DOHH2 (cell line): ENCODE measurements at regions not wholly inside any gene's neighbourhood (a gene's known extent, or its start where the extent isn't known, plus 50 kb on each side); places are given as distances from the start of the nearest gene placed in this dataset.
A peak's percentile ranks its signal among the peaks of the same experiment; 100 is the strongest.

Source experiments
- H3F3A ChIP-seq: fragments of 200-600 bp; sonication (generic), shearing (Covaris generic); 2 replicates; pipeline ENCODE4 v1.6.0; 2016; ENCODE audit warnings: antibody characterized with exemption, mild to moderate bottlenecking; ENCODE audit not compliant: control insufficient read depth, insufficient read depth
- H3K27ac ChIP-seq: fragments of 200-600 bp; sonication (generic); 2 replicates; pipeline ENCODE4 v1.5.1; 2014; ENCODE audit warnings: low read depth, mild to moderate bottlenecking, low read length, moderate library complexity
- H3K27me3 ChIP-seq: fragments of 200-600 bp; sonication (generic); 2 replicates; pipeline ENCODE4 v1.6.1; 2014; ENCODE audit warnings: mild to moderate bottlenecking, low read length, mixed read lengths; ENCODE audit not compliant: control insufficient read depth
- H3K36me3 ChIP-seq: fragments of 200-600 bp; sonication (generic); 2 replicates; pipeline ENCODE4 v1.6.1; 2014; ENCODE audit warnings: mild to moderate bottlenecking, low read length, moderate library complexity, mixed read lengths; ENCODE audit not compliant: control insufficient read depth
- H3K4me1 ChIP-seq: fragments of 200-600 bp; sonication (generic); 2 replicates; pipeline ENCODE4 v1.6.1; 2014; ENCODE audit warnings: mild to moderate bottlenecking, low read length, mixed read lengths; ENCODE audit not compliant: control insufficient read depth
- H3K4me2 ChIP-seq: fragments of 200-600 bp; sonication (generic); 2 replicates; pipeline ENCODE4 v1.6.0; 2014; ENCODE audit warnings: mild to moderate bottlenecking, low read length, moderate library complexity
- H3K4me3 ChIP-seq: fragments of 200-600 bp; sonication (generic); 2 replicates; pipeline ENCODE4 v1.5.1; 2014; ENCODE audit warnings: mild to moderate bottlenecking, low read length, mixed read lengths
- H3K79me2 ChIP-seq: fragments of 200-600 bp; sonication (generic); 2 replicates; pipeline ENCODE4 v1.6.1; 2014; ENCODE audit warnings: mild to moderate bottlenecking, low read length, mixed read lengths; ENCODE audit not compliant: control insufficient read depth
- H3K9me2 ChIP-seq: fragments of 200-600 bp; sonication (generic); replicated peaks from 2 replicates; pipeline ENCODE4 v1.6.1; 2014; ENCODE audit warnings: mild to moderate bottlenecking, low read length, mixed read lengths; ENCODE audit not compliant: control insufficient read depth
- H3K9me3 ChIP-seq: fragments of 200-600 bp; sonication (generic); 2 replicates; pipeline ENCODE4 v1.6.1; 2014; ENCODE audit warnings: antibody characterized with exemption, low read length, mixed read lengths; ENCODE audit not compliant: control insufficient read depth, insufficient read depth
- H4K20me1 ChIP-seq: fragments of 200-600 bp; sonication (generic); 2 replicates; pipeline ENCODE4 v1.6.0; 2014; ENCODE audit warnings: low read depth, mild to moderate bottlenecking, antibody characterized with exemption, low read length, moderate library complexity; ENCODE audit not compliant: control insufficient read depth, insufficient read depth
- CTCF ChIP-seq: fragments of 200-600 bp; sonication (generic); IDR thresholded peaks from one replicate; pipeline ENCODE4 v1.5.1; 2014; ENCODE audit warnings: antibody characterized with exemption, mild to moderate bottlenecking, low read depth, low read length; ENCODE audit not compliant: poor library complexity, severe bottlenecking
- EZH2phosphoT487 ChIP-seq: fragments of 200-600 bp; sonication (generic); IDR thresholded peaks from 2 replicates; pipeline ENCODE4 v1.6.1; 2017; ENCODE audit warnings: borderline replicate concordance, mild to moderate bottlenecking, antibody characterized with exemption, low read length, moderate library complexity, mixed read lengths

- H3K36me3 ChIP-seq, result no peaks in the 10 kb centered on the region
- no peaks in the 10 kb centered on the region for H3K79me2 ChIP-seq
- no peaks in the 10 kb centered on the region for H4K20me1 ChIP-seq
- no peaks in the 10 kb centered on the region for H3K27me3 ChIP-seq
- H3K9me2 ChIP-seq, result no peaks in the 10 kb centered on the region
- H3K27ac ChIP-seq, result no peak overlapping the region
- no peaks in the 10 kb centered on the region for H3K4me1 ChIP-seq
- H3K9me3 ChIP-seq, result peaks cover 8% of the 10 kb centered on the region; the same call in 1 of the 2 replicates
- H3K4me3 ChIP-seq, result no peak overlapping the region
- no peaks in the 10 kb centered on the region for H3F3A ChIP-seq
- H3K4me2 ChIP-seq, result no peak overlapping the region
- TF ChIP-seq CTCF (no peak), EZH2phosphoT487 (no peak)
These were observed 101.7 kb downstream of the DCK start for GRCh38 chr4:71095141-71095540.

GRCh38 chr4:71095545-71095944 is 102.1 kb downstream of the DCK start:
- no peak overlapping the region for H3K4me2 ChIP-seq
- peaks cover 8% of the 10 kb centered on the region; the same call in 1 of the 2 replicates for H3K9me3 ChIP-seq
- no peaks in the 10 kb centered on the region for H3K9me2 ChIP-seq
- H3K36me3 ChIP-seq, result no peaks in the 10 kb centered on the region
- no peak overlapping the region for H3K27ac ChIP-seq
- no peaks in the 10 kb centered on the region for H3K79me2 ChIP-seq
- no peaks in the 10 kb centered on the region for H3K27me3 ChIP-seq
- no peaks in the 10 kb centered on the region for H3K4me1 ChIP-seq
- H3K4me3 ChIP-seq, result no peak overlapping the region
- H3F3A ChIP-seq, result no peaks in the 10 kb centered on the region
- TF ChIP-seq CTCF, result no peak
- TF ChIP-seq EZH2phosphoT487, result no peak
- H4K20me1 ChIP-seq, result no peaks in the 10 kb centered on the region

- Histone ChIP-seq H3K4me3 (peak overlapping the region; percentile 27; the same call in 1 of the 2 replicates), H3K4me2 (peak overlapping the region; percentile 40; the same call in 1 of the 2 replicates), H3K9me2 (no peaks in the 10 kb centered on the region), H3K4me1 (peaks cover 13% of the 10 kb centered on the region), H3K36me3 (no peaks in the 10 kb centered on the region), H3F3A (no peaks in the 10 kb centered on the region), H3K79me2 (no peaks in the 10 kb centered on the region), H4K20me1 (no peaks in the 10 kb centered on the region), H3K27me3 (no peaks in the 10 kb centered on the region), H3K9me3 (no peaks in the 10 kb centered on the region), H3K27ac (no peak overlapping the region)
- TF ChIP-seq CTCF, result no peak
- no peak for TF ChIP-seq EZH2phosphoT487
These were observed 114.3 kb downstream of the DCK start for GRCh38 chr4:71107726-71108125.
